ENCODE measurements at regions not wholly inside any gene's neighbourhood (a gene's known extent, or its start where the extent isn't known, plus 50 kb on each side); places are given as distances from the start of the nearest gene placed in this dataset.

DNA sequence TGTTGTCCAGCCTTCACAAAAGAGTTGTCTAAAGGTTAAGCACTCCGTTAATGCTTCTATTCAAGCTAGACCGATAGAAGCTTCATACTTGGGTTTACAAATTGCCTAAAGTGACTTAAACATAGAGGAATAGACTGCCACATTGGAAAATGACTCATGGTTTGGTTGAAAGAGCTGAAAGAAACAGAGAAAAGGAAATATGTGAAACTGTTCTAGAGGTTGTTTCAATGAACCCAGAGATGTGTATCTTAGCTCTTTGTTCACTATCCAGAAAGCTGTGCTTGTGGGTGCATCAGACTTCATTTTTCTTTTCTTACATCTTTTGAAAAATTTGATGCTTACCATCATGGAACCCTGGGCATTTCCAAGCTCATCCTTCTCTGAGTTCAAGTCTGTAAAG is 736.2 kb downstream of the INHBA start:
- H3K27ac Mint-ChIP-seq: no peak overlapping the region
- H3K9me3 Mint-ChIP-seq: no peaks in the 10 kb centered on the region
- H3K27me3 Mint-ChIP-seq: no peaks in the 10 kb centered on the region

DNA sequence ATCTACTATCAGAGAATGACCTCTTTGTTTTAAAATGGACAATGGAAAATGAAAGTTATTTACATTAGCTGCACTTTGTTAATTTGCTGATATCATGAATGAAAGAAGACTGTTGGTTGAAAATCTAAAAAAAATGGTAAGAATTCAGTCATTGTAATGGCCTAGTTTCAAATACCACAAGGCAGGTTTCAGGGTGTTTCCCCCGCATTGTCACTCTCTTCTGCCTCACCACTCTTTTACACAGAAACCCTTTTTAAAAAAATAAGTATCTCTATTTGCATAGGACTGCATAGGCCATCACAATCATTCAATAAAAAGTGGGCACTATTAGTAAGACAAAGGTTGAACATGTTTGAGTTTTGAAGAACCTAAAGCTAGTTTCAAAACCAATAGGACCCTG is 737.1 kb downstream of the INHBA start:
- Mint-ChIP-seq H3K27me3 (no peaks in the 10 kb centered on the region), H3K9me3 (no peaks in the 10 kb centered on the region), H3K4me3 (no peak overlapping the region), H3K27ac (no peak overlapping the region), H3K4me1 (no peaks in the 10 kb centered on the region), H3K36me3 (no peaks in the 10 kb centered on the region)
- ATAC-seq (ENCODE audit: low read depth): no peak
- no peak for DNase-seq
- POLR2A ChIA-PET: no interaction called here

More for the DNA sequence above, 736.2 kb downstream of the INHBA start:
- no peaks in the 10 kb centered on the region for H3K4me1 Mint-ChIP-seq
- no peak for DNase-seq
- ATAC-seq (ENCODE audit: low read depth): no peak
- POLR2A ChIA-PET: no interaction called here
- H3K4me3 Mint-ChIP-seq: no peak overlapping the region
- no peaks in the 10 kb centered on the region for H3K36me3 Mint-ChIP-seq

- H3K4me3 Mint-ChIP-seq: no peak overlapping the region
- DNase-seq (no peak), ATAC-seq (ENCODE audit: low read depth) (no peak)
- H3K27me3 Mint-ChIP-seq: no peaks in the 10 kb centered on the region
- POLR2A ChIA-PET: no interaction called here
- H3K36me3 Mint-ChIP-seq: no peaks in the 10 kb centered on the region
- H3K9me3 Mint-ChIP-seq: no peaks in the 10 kb centered on the region
- H3K4me1 Mint-ChIP-seq: no peaks in the 10 kb centered on the region
- H3K27ac Mint-ChIP-seq: no peak overlapping the region
Measured at GRCh38 chr7:40965016-40965415, 737.9 kb downstream of the INHBA start.

DNA sequence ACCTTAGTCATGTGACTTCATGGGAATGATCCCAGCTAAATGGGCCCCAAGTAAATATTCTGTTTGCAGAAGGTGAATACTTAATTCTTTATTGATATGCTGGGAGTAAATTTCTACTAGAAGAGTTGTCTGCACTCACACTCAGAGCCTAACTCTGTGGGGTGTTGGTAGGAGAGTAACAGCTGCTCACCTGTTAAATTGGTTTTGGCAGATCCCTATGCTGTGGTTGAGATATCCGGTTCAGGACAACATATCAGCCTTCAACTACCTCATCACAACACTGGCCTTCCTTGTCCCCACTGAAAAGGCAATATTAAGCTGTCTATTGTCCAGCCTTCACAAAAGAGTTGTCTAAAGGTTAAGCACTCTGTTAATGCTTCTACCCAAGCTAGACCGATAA is 738.3 kb downstream of the INHBA start:
- H3K9me3 Mint-ChIP-seq: no peaks in the 10 kb centered on the region
- H3K36me3 Mint-ChIP-seq: no peaks in the 10 kb centered on the region
- DNase-seq (no peak), ATAC-seq (ENCODE audit: low read depth) (no peak)
- no peaks in the 10 kb centered on the region for H3K4me1 Mint-ChIP-seq
- H3K27ac Mint-ChIP-seq: no peak overlapping the region
- no peak overlapping the region for H3K4me3 Mint-ChIP-seq
- no peaks in the 10 kb centered on the region for H3K27me3 Mint-ChIP-seq
- POLR2A ChIA-PET: no interaction called here

GRCh38 chr7:40959955-40960354 is 742.9 kb downstream of the INHBA start:
- no peak overlapping the region for H3K4me3 Mint-ChIP-seq
- no peaks in the 10 kb centered on the region for H3K4me1 Mint-ChIP-seq
- ATAC-seq (ENCODE audit: low read depth) (no peak), DNase-seq (no peak)
- H3K36me3 Mint-ChIP-seq: no peaks in the 10 kb centered on the region
- POLR2A ChIA-PET: no interaction called here
- no peaks in the 10 kb centered on the region for H3K9me3 Mint-ChIP-seq
- no peaks in the 10 kb centered on the region for H3K27me3 Mint-ChIP-seq
- H3K27ac Mint-ChIP-seq: no peak overlapping the region

DNA sequence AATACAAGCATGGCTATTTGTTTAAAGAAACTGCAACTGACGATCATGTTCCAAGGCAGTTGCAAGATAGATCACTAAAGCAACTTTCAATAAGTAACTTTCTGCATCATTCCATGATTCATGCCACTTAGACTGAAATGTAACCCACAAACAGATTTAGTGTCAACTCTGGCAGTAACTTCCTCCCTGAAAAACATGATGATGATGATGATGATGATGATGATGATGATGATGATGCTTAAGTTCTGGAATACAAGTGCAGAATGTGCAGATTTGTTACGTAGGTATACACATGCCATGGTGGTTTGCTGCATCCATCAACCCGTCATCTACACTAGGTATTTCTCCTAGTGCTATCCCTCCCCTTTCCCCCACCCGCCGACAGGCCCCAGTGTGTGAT is 754.7 kb downstream of the INHBA start:
- no peak overlapping the region for H3K4me3 Mint-ChIP-seq
- DNase-seq (no peak), ATAC-seq (ENCODE audit: low read depth) (no peak)
- no peaks in the 10 kb centered on the region for H3K4me1 Mint-ChIP-seq
- no peak overlapping the region for H3K27ac Mint-ChIP-seq
- H3K9me3 Mint-ChIP-seq: peaks cover 11% of the 10 kb centered on the region
- no peaks in the 10 kb centered on the region for H3K36me3 Mint-ChIP-seq
- H3K27me3 Mint-ChIP-seq: no peaks in the 10 kb centered on the region
- POLR2A ChIA-PET: no interaction called here

GRCh38 chr7:40947566-40947965 is 755.3 kb downstream of the INHBA start:
- H3K27me3 Mint-ChIP-seq: no peaks in the 10 kb centered on the region
- no peaks in the 10 kb centered on the region for H3K36me3 Mint-ChIP-seq
- POLR2A ChIA-PET: no interaction called here
- DNase-seq (no peak), ATAC-seq (ENCODE audit: low read depth) (no peak)
- H3K9me3 Mint-ChIP-seq: peaks cover 12% of the 10 kb centered on the region
- H3K4me3 Mint-ChIP-seq: no peak overlapping the region
- no peaks in the 10 kb centered on the region for H3K4me1 Mint-ChIP-seq
- H3K27ac Mint-ChIP-seq: no peak overlapping the region

GRCh38 chr7:40946549-40946948 is 756.3 kb downstream of the INHBA start:
- POLR2A ChIA-PET: no interaction called here

DNA sequence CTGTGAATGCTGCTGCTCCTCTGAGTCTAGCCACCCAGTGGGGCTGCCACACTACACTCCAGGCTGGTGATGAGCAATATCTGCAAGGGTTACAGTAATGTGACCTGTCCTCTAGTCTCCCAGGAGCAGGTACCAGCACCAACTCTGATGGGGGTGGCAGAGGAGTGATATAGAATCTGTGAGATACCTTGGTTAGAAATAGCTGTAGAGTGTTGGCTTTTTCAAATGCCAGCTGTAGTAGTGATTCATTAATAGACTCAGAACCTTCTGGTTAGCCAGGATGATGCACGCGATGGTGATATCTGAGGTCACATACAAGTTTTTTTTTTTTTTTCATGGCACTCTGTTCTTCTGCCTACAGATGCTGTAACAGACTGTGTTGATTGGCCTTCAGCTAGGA is 757.1 kb downstream of the INHBA start:
- Mint-ChIP-seq H3K27ac (no peak overlapping the region), H3K4me1 (no peaks in the 10 kb centered on the region), H3K4me3 (no peak overlapping the region), H3K27me3 (no peaks in the 10 kb centered on the region), H3K36me3 (no peaks in the 10 kb centered on the region), H3K9me3 (peaks cover 12% of the 10 kb centered on the region)
- POLR2A ChIA-PET: no interaction called here
- ATAC-seq (ENCODE audit: low read depth) (no peak), DNase-seq (no peak)

More at GRCh38 chr7:40946549-40946948, 756.3 kb downstream of the INHBA start:
- Mint-ChIP-seq H3K36me3 (no peaks in the 10 kb centered on the region), H3K27me3 (no peaks in the 10 kb centered on the region), H3K4me1 (no peaks in the 10 kb centered on the region), H3K4me3 (no peak overlapping the region), H3K9me3 (peaks cover 12% of the 10 kb centered on the region), H3K27ac (no peak overlapping the region)
- DNase-seq (no peak), ATAC-seq (ENCODE audit: low read depth) (no peak)

GRCh38 chr7:40944981-40945585 is 757.8 kb downstream of the INHBA start:
- ATAC-seq (ENCODE audit: low read depth): no peak
- POLR2A ChIA-PET: no interaction called here
- Mint-ChIP-seq H3K4me1 (no peaks in the 10 kb centered on the region), H3K4me3 (no peak overlapping the region), H3K27ac (no peak overlapping the region), H3K27me3 (no peaks in the 10 kb centered on the region), H3K36me3 (no peaks in the 10 kb centered on the region), H3K9me3 (peaks cover 12% of the 10 kb centered on the region)
- no peak for DNase-seq

- no peaks in the 10 kb centered on the region for H3K36me3 Mint-ChIP-seq
Measured at GRCh38 chr7:40937879-40938278, 765.0 kb downstream of the INHBA start.

DNA sequence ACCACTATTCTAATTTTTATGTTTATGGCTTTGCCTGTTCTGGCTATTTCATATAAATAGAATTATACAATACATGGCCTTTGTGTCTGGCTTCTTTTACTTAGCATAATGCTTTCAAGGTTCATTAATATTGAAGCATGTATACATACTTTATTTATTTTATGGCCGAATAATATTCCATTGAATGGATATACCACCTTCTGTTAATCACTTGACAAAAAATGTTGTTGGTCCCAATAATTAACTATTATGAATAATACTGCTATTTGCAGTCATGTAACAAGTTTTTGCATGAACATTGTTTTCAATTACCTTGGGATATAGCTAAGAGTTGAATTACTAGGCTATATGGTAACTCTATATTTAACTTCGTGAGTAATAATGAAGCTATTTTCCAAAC is 767.5 kb downstream of the INHBA start:
- Mint-ChIP-seq H3K36me3 (no peaks in the 10 kb centered on the region), H3K27ac (no peak overlapping the region)
- POLR2A ChIA-PET: no interaction called here

More at GRCh38 chr7:40937879-40938278, 765.0 kb downstream of the INHBA start:
- Mint-ChIP-seq H3K9me3 (peaks cover 2% of the 10 kb centered on the region), H3K4me3 (no peak overlapping the region), H3K4me1 (no peaks in the 10 kb centered on the region), H3K27me3 (peaks cover 2% of the 10 kb centered on the region), H3K27ac (no peak overlapping the region)
- POLR2A ChIA-PET: no interaction called here
- DNase-seq: no peak
- no peak for ATAC-seq (ENCODE audit: low read depth)

DNA sequence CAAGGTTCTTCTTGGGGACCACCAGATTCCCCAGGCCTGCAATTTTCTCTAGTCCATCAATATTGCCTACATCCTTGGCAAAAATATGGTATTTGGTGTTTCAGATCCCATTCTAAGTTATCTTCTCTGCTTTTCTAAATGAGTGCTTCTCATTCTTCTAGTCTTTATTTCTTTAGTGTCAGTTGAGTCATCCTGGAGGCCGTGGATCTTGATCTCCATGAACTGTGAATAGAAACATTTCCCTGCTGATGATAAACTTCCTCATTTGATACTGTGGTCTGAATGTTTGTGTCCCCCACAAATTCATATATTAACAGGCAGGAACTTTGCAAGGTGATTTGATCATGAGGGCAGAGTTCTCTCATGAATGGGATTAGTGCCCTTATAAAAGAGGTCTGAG is 779.3 kb downstream of the INHBA start:
- Mint-ChIP-seq H3K27me3 (no peaks in the 10 kb centered on the region), H3K27ac (no peak overlapping the region), H3K36me3 (no peaks in the 10 kb centered on the region), H3K4me3 (no peak overlapping the region), H3K9me3 (peaks cover 6% of the 10 kb centered on the region), H3K4me1 (no peaks in the 10 kb centered on the region)
- ATAC-seq (ENCODE audit: low read depth): no peak
- POLR2A ChIA-PET: no interaction called here
- no peak for DNase-seq

More for the DNA sequence above, 767.5 kb downstream of the INHBA start:
- no peak for DNase-seq
- H3K4me3 Mint-ChIP-seq: no peak overlapping the region
- no peaks in the 10 kb centered on the region for H3K4me1 Mint-ChIP-seq
- H3K9me3 Mint-ChIP-seq: peaks cover 1% of the 10 kb centered on the region
- H3K27me3 Mint-ChIP-seq: peaks cover 2% of the 10 kb centered on the region
- ATAC-seq (ENCODE audit: low read depth): no peak

GRCh38 chr7:40922316-40922670 is 780.6 kb downstream of the INHBA start:
- Mint-ChIP-seq H3K4me3 (no peak overlapping the region), H3K36me3 (no peaks in the 10 kb centered on the region), H3K27ac (no peak overlapping the region), H3K9me3 (peaks cover 5% of the 10 kb centered on the region), H3K4me1 (no peaks in the 10 kb centered on the region), H3K27me3 (no peaks in the 10 kb centered on the region)
- no peak for DNase-seq
- no peak for ATAC-seq (ENCODE audit: low read depth)
- POLR2A ChIA-PET: no interaction called here
